Hepatocyte (in vitro differentiated cells): ENCODE measurements at regions not wholly inside any gene's neighbourhood (a gene's known extent, or its start where the extent isn't known, plus 50 kb on each side); places are given as distances from the start of the nearest gene placed in this dataset.

Experiments
- DNase-seq: peaks from one replicate; pipeline ENCODE4 v3.0.0-alpha.2; 2016; ENCODE audit warnings: low spot score
- H2AFZ ChIP-seq: fragments of 200-600 bp; sonication (generic); 2 replicates; pipeline ENCODE4 v1.6.0; 2016; ENCODE audit warnings: antibody characterized with exemption, mild to moderate bottlenecking
- H3K27ac ChIP-seq: fragments of 200-600 bp; sonication (generic); 2 replicates; pipeline ENCODE4 v1.5.1; 2016; ENCODE audit warnings: mild to moderate bottlenecking
- H3K27me3 ChIP-seq: fragments of 200-600 bp; sonication (generic); 2 replicates; pipeline ENCODE4 v1.6.1; 2016
- H3K36me3 ChIP-seq: fragments of 200-600 bp; sonication (generic); replicated peaks from 2 replicates; pipeline ENCODE4 v1.5.1; 2016; ENCODE audit warnings: low read depth; ENCODE audit not compliant: insufficient read depth
- H3K4me1 ChIP-seq: fragments of 200-600 bp; sonication (generic); 2 replicates; pipeline ENCODE4 v1.5.1; 2016; ENCODE audit warnings: mild to moderate bottlenecking, moderate library complexity; ENCODE audit not compliant: insufficient read depth
- H3K4me2 ChIP-seq: fragments of 200-600 bp; sonication (generic); 2 replicates; pipeline ENCODE4 v1.6.0; 2016
- H3K4me3 ChIP-seq: fragments of 200-600 bp; sonication (generic); 2 replicates; pipeline ENCODE4 v1.5.1; 2016; ENCODE audit warnings: mild to moderate bottlenecking
- H3K79me2 ChIP-seq: fragments of 200-600 bp; sonication (generic); 2 replicates; pipeline ENCODE4 v1.6.0; 2017; ENCODE audit warnings: mild to moderate bottlenecking
- H3K9me2 ChIP-seq: fragments of 200-600 bp; sonication (generic); replicated peaks from 2 replicates; pipeline ENCODE4 v1.6.0; 2017; ENCODE audit warnings: mild to moderate bottlenecking; ENCODE audit not compliant: insufficient read depth
- H3K9me3 ChIP-seq: fragments of 200-600 bp; sonication (generic); 2 replicates; pipeline ENCODE4 v1.5.1; 2016; ENCODE audit warnings: low read depth, mild to moderate bottlenecking
- H4K20me1 ChIP-seq: fragments of 200-600 bp; sonication (generic); 2 replicates; pipeline ENCODE4 v1.6.0; 2016; ENCODE audit warnings: mild to moderate bottlenecking; ENCODE audit not compliant: insufficient read depth, poor library complexity, severe bottlenecking
- CTCF ChIP-seq: fragments of 200-600 bp; sonication (generic); IDR thresholded peaks from 2 replicates; pipeline ENCODE4 v1.5.1; 2016; ENCODE audit warnings: antibody characterized with exemption, mild to moderate bottlenecking; ENCODE audit not compliant: poor library complexity
- EZH2 ChIP-seq: fragments of 200-600 bp; sonication (generic); IDR thresholded peaks from 2 replicates; pipeline ENCODE4 v1.6.1; 2016; ENCODE audit warnings: antibody characterized with exemption, mild to moderate bottlenecking, borderline replicate concordance
- EZH2phosphoT487 ChIP-seq: fragments of 200-600 bp; sonication (generic); IDR thresholded peaks from one replicate; pipeline ENCODE4 v1.6.1; 2018; ENCODE audit warnings: antibody characterized with exemption, mild to moderate bottlenecking, low read depth, moderate library complexity; ENCODE audit not compliant: unreplicated experiment, severe bottlenecking
- WGBS: methylation state at CpG from one replicate; pipeline ENCODE4 v1.1.6; 2016; ENCODE audit warnings: low lambda C conversion rate; ENCODE audit errors: missing lambda C conversion rate; 5-methylcytosine and 5-hydroxymethylcytosine counted together

- H2AFZ ChIP-seq = no peak overlapping the region
- H3K27ac ChIP-seq = no peak overlapping the region
- H3K27me3 ChIP-seq = no peaks in the 10 kb centered on the region
- no peaks in the 10 kb centered on the region for H3K36me3 ChIP-seq
- H3K9me3 ChIP-seq = no peaks in the 10 kb centered on the region
- DNase-seq = no peak
- no peak overlapping the region for H3K4me3 ChIP-seq
- no peaks in the 10 kb centered on the region for H4K20me1 ChIP-seq
- whole genome bisulfite sequencing = 83% methylated on average over 1 of the region's 1 CpG
- H3K4me2 ChIP-seq = no peak overlapping the region
- no peaks in the 10 kb centered on the region for H3K4me1 ChIP-seq
- no peaks in the 10 kb centered on the region for H3K79me2 ChIP-seq
- no peak for TF ChIP-seq CTCF
- TF ChIP-seq EZH2phosphoT487 = no peak
- TF ChIP-seq EZH2 = no peak
- H3K9me2 ChIP-seq = no peaks in the 10 kb centered on the region
Observed at GRCh38 chr3:187880441-187880840, 135.2 kb upstream of the BCL6 start.

GRCh38 chr3:187880851-187881250 lies 135.6 kb upstream of the BCL6 start:
- TF ChIP-seq EZH2 (no peak), EZH2phosphoT487 (no peak), CTCF (no peak)
- Histone ChIP-seq H3K4me3 (no peak overlapping the region), H3K4me2 (no peak overlapping the region), H4K20me1 (no peaks in the 10 kb centered on the region), H3K9me3 (no peaks in the 10 kb centered on the region), H2AFZ (no peak overlapping the region), H3K27me3 (no peaks in the 10 kb centered on the region), H3K36me3 (no peaks in the 10 kb centered on the region), H3K4me1 (no peaks in the 10 kb centered on the region), H3K27ac (no peak overlapping the region), H3K9me2 (no peaks in the 10 kb centered on the region), H3K79me2 (no peaks in the 10 kb centered on the region)
- no peak for DNase-seq
- 93% methylated on average over 1 of the region's 1 CpG for WGBS

DNA sequence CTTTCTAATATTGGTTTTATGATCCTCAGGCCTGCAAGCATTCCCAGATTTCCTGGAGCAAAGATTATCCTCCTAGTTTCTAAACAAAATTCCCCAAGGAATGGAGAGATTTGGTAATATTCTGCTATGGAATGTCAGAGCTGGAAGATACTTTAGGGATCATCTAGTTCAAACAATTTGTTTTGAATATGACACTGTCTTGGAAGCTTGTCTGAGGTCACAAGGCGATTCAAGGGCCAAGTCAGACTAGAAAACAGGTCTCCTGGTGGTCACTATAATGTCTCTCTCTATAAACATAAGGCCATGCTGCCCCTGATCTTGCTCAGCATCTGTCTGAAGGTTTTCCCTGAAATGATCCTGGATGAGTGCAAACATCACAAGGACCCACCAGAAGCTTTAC lies 143.4 kb upstream of the BCL6 start:
- H3K9me2 ChIP-seq = no peaks in the 10 kb centered on the region
- no peaks in the 10 kb centered on the region for H4K20me1 ChIP-seq
- 96% methylated on average over 1 of the region's 1 CpG for WGBS
- H2AFZ ChIP-seq = no peak overlapping the region
- H3K27me3 ChIP-seq = no peaks in the 10 kb centered on the region
- H3K4me1 ChIP-seq = no peaks in the 10 kb centered on the region
- H3K4me3 ChIP-seq = no peak overlapping the region
- TF ChIP-seq CTCF (no peak), EZH2 (no peak), EZH2phosphoT487 (no peak)
- no peaks in the 10 kb centered on the region for H3K79me2 ChIP-seq
- no peaks in the 10 kb centered on the region for H3K36me3 ChIP-seq
- no peaks in the 10 kb centered on the region for H3K9me3 ChIP-seq
- no peak overlapping the region for H3K4me2 ChIP-seq
- no peak overlapping the region for H3K27ac ChIP-seq
- no peak for DNase-seq

- Histone ChIP-seq H3K27me3 (no peaks in the 10 kb centered on the region), H2AFZ (no peak overlapping the region), H3K9me2 (no peaks in the 10 kb centered on the region), H3K36me3 (no peaks in the 10 kb centered on the region), H3K4me3 (no peak overlapping the region), H3K27ac (no peak overlapping the region), H3K4me2 (no peak overlapping the region), H3K4me1 (no peaks in the 10 kb centered on the region), H4K20me1 (no peaks in the 10 kb centered on the region), H3K79me2 (no peaks in the 10 kb centered on the region), H3K9me3 (no peaks in the 10 kb centered on the region)
- TF ChIP-seq EZH2 (no peak), CTCF (no peak), EZH2phosphoT487 (no peak)
- 86% methylated on average over 4 of the region's 4 CpGs for WGBS
- no peak for DNase-seq
Observed at GRCh38 chr3:187889106-187889505, 143.8 kb upstream of the BCL6 start.
